HUES64 (cell line): ENCODE measurements at regions not wholly inside any gene's neighbourhood (a gene's known extent, or its start where the extent isn't known, plus 50 kb on each side); places are given as distances from the start of the nearest gene placed in this dataset.

Source experiments
- H3K27ac ChIP-seq: 2 replicates; pipeline ENCODE4 v1.7.0; 2013; ENCODE audit warnings: low read depth, low read length, inconsistent platforms
- H3K27me3 ChIP-seq: 2 replicates; pipeline ENCODE4 v1.6.1; 2013; ENCODE audit warnings: mild to moderate bottlenecking, low read length; ENCODE audit not compliant: insufficient read depth
- H3K36me3 ChIP-seq: 2 replicates; pipeline ENCODE4 v1.6.1; 2013; ENCODE audit warnings: mild to moderate bottlenecking, low read length; ENCODE audit not compliant: insufficient read depth
- H3K4me1 ChIP-seq: 2 replicates; pipeline ENCODE4 v1.6.1; 2013; ENCODE audit warnings: mild to moderate bottlenecking, low read length, moderate library complexity; ENCODE audit not compliant: insufficient read depth
- H3K4me3 ChIP-seq: 2 replicates; pipeline ENCODE4 v1.5.1; 2013; ENCODE audit warnings: mild to moderate bottlenecking, low read length, moderate library complexity
- H3K9ac ChIP-seq: 2 replicates; pipeline ENCODE4 v1.6.1; 2013; ENCODE audit warnings: mild to moderate bottlenecking, low read depth, low read length
- H3K9me3 ChIP-seq: 2 replicates; pipeline ENCODE4 v1.6.1; 2013; ENCODE audit warnings: low read depth, low read length; ENCODE audit not compliant: insufficient read depth
- WGBS: fragments of 150-250, 120-280 bp; methylation state at CpG from one replicate; pipeline ENCODE4 v1.1.7; 2013; ENCODE audit warnings: missing lambda C conversion rate; 5-methylcytosine and 5-hydroxymethylcytosine counted together

GRCh38 chr2:180446492-180446891 is 439.4 kb upstream of the CWC22 start:
- WGBS, result 98% methylated on average over 4 of the region's 6 CpGs
- H3K36me3 ChIP-seq, result no peaks in the 10 kb centered on the region
- H3K4me3 ChIP-seq, result no peak overlapping the region
- no peaks in the 10 kb centered on the region for H3K9me3 ChIP-seq
- no peaks in the 10 kb centered on the region for H3K4me1 ChIP-seq
- H3K9ac ChIP-seq, result no peak overlapping the region
- H3K27me3 ChIP-seq, result no peaks in the 10 kb centered on the region
- no peak overlapping the region for H3K27ac ChIP-seq

DNA sequence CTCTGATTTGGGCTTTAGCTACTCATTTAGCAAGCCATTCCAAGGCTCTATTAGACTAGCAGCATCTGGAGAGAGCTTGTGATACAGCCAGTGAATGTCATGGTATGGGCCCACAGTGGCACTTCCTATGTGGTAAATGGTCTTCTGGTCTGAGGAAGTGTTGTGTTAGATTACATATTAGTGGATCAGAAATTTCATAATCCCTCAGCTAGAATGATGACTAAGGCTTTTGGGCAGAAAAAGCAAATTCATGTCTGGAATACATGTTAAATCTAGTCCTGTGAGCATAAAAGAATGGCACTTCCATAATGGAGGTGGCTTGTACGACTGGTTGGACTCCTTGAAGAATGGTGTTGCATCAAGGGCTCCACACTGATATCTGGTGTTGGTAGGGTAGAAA is 436.8 kb upstream of the CWC22 start:
- Histone ChIP-seq H3K36me3 (no peaks in the 10 kb centered on the region), H3K27ac (no peak overlapping the region)
- WGBS, result 50% methylated on average over 1 of the region's 1 CpG

GRCh38 chr2:180442860-180443644 is 436.0 kb upstream of the CWC22 start:
- Histone ChIP-seq H3K27ac (no peak overlapping the region), H3K4me1 (no peaks in the 10 kb centered on the region), H3K4me3 (no peak overlapping the region), H3K9ac (no peak overlapping the region), H3K36me3 (no peaks in the 10 kb centered on the region), H3K27me3 (no peaks in the 10 kb centered on the region), H3K9me3 (no peaks in the 10 kb centered on the region)
- 97% methylated on average over 1 of the region's 1 CpG for WGBS

More for the DNA sequence above, 436.8 kb upstream of the CWC22 start:
- H3K27me3 ChIP-seq, result no peaks in the 10 kb centered on the region
- H3K9ac ChIP-seq, result no peak overlapping the region
- H3K4me3 ChIP-seq, result no peak overlapping the region
- H3K4me1 ChIP-seq, result no peaks in the 10 kb centered on the region
- no peaks in the 10 kb centered on the region for H3K9me3 ChIP-seq

DNA sequence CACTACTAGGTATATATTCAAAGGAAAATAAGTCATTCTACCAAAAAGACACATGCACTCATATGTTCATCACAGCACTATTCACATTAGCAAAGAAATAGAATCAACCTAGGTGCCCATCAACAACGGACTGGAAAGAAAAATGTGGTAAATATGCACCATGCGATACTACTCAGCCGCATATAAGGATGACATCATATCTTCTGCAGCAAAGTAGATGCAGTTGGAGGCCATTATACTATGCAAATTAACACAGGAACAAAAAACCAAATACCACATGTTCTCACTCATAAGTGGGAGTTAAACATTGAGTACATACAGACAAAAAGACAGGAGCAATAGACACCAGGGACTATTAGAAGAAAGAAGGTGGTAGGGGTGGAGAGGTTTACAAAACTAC is 412.1 kb upstream of the CWC22 start:
- Histone ChIP-seq H3K27me3 (no peaks in the 10 kb centered on the region), H3K9me3 (no peaks in the 10 kb centered on the region), H3K36me3 (no peaks in the 10 kb centered on the region), H3K27ac (no peak overlapping the region), H3K9ac (no peak overlapping the region), H3K4me3 (no peak overlapping the region), H3K4me1 (no peaks in the 10 kb centered on the region)
- 97% methylated on average over 3 of the region's 3 CpGs for WGBS

DNA sequence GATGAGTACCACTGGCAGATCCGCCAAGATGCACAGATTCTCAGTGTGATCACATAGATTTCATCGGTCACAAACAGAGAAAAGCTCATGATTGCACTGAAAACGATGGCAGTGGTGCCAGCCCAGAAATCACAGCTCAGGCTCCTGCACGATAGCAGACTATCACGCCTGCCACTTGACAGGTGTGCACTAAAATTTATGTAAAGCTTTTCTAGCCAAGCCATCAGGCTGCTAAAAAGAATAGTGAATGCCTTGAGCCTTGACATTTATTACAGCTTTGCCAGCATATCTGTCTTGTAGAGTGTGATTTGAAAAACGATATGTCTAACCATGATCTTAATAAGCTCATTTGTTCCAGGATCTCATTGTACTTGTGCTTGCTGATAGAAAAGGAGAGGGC is 409.5 kb upstream of the CWC22 start:
- H3K9ac ChIP-seq, result no peak overlapping the region
- no peak overlapping the region for H3K4me3 ChIP-seq
- no peaks in the 10 kb centered on the region for H3K27me3 ChIP-seq
- WGBS, result 95% methylated on average over 6 of the region's 6 CpGs
- H3K27ac ChIP-seq, result no peak overlapping the region
- no peaks in the 10 kb centered on the region for H3K4me1 ChIP-seq
- H3K9me3 ChIP-seq, result no peaks in the 10 kb centered on the region
- H3K36me3 ChIP-seq, result no peaks in the 10 kb centered on the region

DNA sequence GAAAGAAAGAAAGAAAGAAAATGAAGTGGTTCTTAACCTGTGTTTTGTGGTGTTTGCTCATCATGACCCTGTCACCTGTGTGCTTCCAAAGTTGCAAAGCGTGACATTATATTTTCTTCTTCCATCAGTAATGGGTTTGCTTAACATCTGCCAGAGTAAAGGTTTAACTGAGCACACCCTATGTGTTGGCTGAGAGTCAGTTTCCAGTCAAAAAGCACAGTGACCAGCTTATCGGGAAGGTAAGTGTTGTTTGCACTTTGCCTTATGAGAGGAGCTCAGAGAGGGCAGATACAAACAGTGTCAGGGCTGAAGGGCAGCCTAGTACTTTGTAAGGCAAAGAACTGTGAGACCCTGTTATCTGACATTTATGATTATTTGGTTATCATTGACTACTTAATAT is 406.2 kb upstream of the CWC22 start:
- Histone ChIP-seq H3K27ac (no peak overlapping the region), H3K36me3 (no peaks in the 10 kb centered on the region), H3K4me3 (no peak overlapping the region), H3K4me1 (no peaks in the 10 kb centered on the region), H3K27me3 (no peaks in the 10 kb centered on the region), H3K9ac (no peak overlapping the region), H3K9me3 (no peaks in the 10 kb centered on the region)
- 84% methylated on average over 2 of the region's 2 CpGs for WGBS

- 89% methylated on average over 2 of the region's 4 CpGs for WGBS
- no peaks in the 10 kb centered on the region for H3K4me1 ChIP-seq
These were observed 405.1 kb upstream of the CWC22 start for GRCh38 chr2:180412219-180412618.

DNA sequence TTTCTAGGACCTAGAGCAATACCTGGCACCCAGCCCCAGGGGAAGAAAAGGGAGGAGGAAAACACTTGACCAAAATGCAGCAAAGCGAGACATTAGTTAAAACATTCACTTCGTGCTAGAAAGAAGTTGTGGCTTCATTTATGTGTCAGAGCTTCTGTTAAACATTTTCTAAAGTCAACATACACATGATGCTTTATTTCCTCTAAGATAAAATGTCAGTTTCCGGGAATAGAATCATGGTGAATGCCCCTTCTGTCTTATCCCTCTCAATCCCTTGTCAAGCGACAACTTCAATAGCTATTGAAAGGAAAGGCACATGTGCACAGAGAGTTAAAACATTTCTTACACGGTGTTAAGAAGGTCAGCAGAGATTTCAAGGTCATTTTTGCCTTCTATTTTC is 404.6 kb upstream of the CWC22 start:
- no peaks in the 10 kb centered on the region for H3K9me3 ChIP-seq
- no peaks in the 10 kb centered on the region for H3K36me3 ChIP-seq
- no peak overlapping the region for H3K4me3 ChIP-seq
- H3K4me1 ChIP-seq, result no peaks in the 10 kb centered on the region
- no peaks in the 10 kb centered on the region for H3K27me3 ChIP-seq
- no peak overlapping the region for H3K27ac ChIP-seq
- 94% methylated on average over 5 of the region's 5 CpGs for WGBS
- peak overlapping the region; percentile 26; the same call in 1 of the 2 replicates for H3K9ac ChIP-seq

More at GRCh38 chr2:180412219-180412618, 405.1 kb upstream of the CWC22 start:
- Histone ChIP-seq H3K36me3 (no peaks in the 10 kb centered on the region), H3K27me3 (no peaks in the 10 kb centered on the region), H3K4me3 (no peak overlapping the region), H3K9ac (no peak overlapping the region), H3K27ac (no peak overlapping the region), H3K9me3 (no peaks in the 10 kb centered on the region)

- Histone ChIP-seq H3K27ac (no peak overlapping the region), H3K9me3 (no peaks in the 10 kb centered on the region), H3K36me3 (no peaks in the 10 kb centered on the region), H3K4me3 (no peak overlapping the region), H3K4me1 (no peaks in the 10 kb centered on the region), H3K27me3 (no peaks in the 10 kb centered on the region), H3K9ac (no peak overlapping the region)
- 76% methylated on average over 4 of the region's 4 CpGs for WGBS
These were observed 399.6 kb upstream of the CWC22 start for GRCh38 chr2:180406687-180407086.

GRCh38 chr2:180405520-180405919 is 398.4 kb upstream of the CWC22 start:
- Histone ChIP-seq H3K4me3 (no peak overlapping the region), H3K4me1 (no peaks in the 10 kb centered on the region), H3K9ac (no peak overlapping the region), H3K36me3 (no peaks in the 10 kb centered on the region), H3K9me3 (no peaks in the 10 kb centered on the region), H3K27ac (no peak overlapping the region), H3K27me3 (no peaks in the 10 kb centered on the region)
- 97% methylated on average over 3 of the region's 3 CpGs for WGBS

GRCh38 chr2:180394305-180394704 is 387.2 kb upstream of the CWC22 start:
- Histone ChIP-seq H3K4me1 (no peaks in the 10 kb centered on the region), H3K27ac (no peak overlapping the region), H3K27me3 (no peaks in the 10 kb centered on the region), H3K9me3 (peaks cover 21% of the 10 kb centered on the region), H3K9ac (no peak overlapping the region), H3K36me3 (no peaks in the 10 kb centered on the region), H3K4me3 (no peak overlapping the region)
